Fibroblast of lung (primary cell): ENCODE measurements at regions not wholly inside any gene's neighbourhood (a gene's known extent, or its start where the extent isn't known, plus 50 kb on each side); places are given as distances from the start of the nearest gene placed in this dataset.

Experiments
- DNase-seq, 2 donors: peaks; one replicate each; pipeline versions ENCODE4 v3.0.0 to v3.0.0-alpha.2; 2010; ENCODE audit warnings: low read depth in 2 of 2
- H2AFZ ChIP-seq: 2 replicates; pipeline ENCODE4 v1.5.1; 2012; ENCODE audit warnings: low read length, control low read depth, inconsistent platforms
- H3K27ac ChIP-seq: 2 replicates; pipeline ENCODE4 v1.5.1; 2011; ENCODE audit warnings: low read length, control low read depth; ENCODE audit not compliant: insufficient read depth
- H3K27me3 ChIP-seq: 2 replicates; pipeline ENCODE4 v1.5.1; 2011; ENCODE audit warnings: mild to moderate bottlenecking, low read length; ENCODE audit not compliant: control insufficient read depth, insufficient read depth
- H3K36me3 ChIP-seq: 2 replicates; pipeline ENCODE4 v1.5.1; 2011; ENCODE audit warnings: low read length; ENCODE audit not compliant: control insufficient read depth, insufficient read depth
- H3K4me1 ChIP-seq: 2 replicates; pipeline ENCODE4 v1.5.1; 2011; ENCODE audit warnings: low read length; ENCODE audit not compliant: control insufficient read depth, insufficient read depth; ENCODE audit errors: extremely low read depth
- H3K4me2 ChIP-seq: 2 replicates; pipeline ENCODE4 v1.5.1; 2011; ENCODE audit warnings: low read length, control low read depth; ENCODE audit not compliant: insufficient read depth; ENCODE audit errors: extremely low read depth
- H3K4me3 ChIP-seq, 4 experiments: fragments of 200-600 bp in 1 of 4; sonication (generic) in 1 of 4; replicated peaks in 1 of 4; 2 replicates each; pipeline ENCODE4 v1.5.1; 2011 to 2016; ENCODE audit warnings: low read length in 4 of 4, low read depth in 3 of 4, mild to moderate bottlenecking in 3 of 4, control low read depth in 2 of 4, inconsistent platforms in 1 of 4, mixed read lengths in 1 of 4; ENCODE audit not compliant: insufficient read depth in 1 of 4; ENCODE audit errors: control extremely low read depth in 1 of 4
- H3K79me2 ChIP-seq: 2 replicates; pipeline ENCODE4 v1.5.1; 2012; ENCODE audit warnings: mild to moderate bottlenecking, low read length, inconsistent platforms; ENCODE audit not compliant: control insufficient read depth, insufficient read depth
- H3K9ac ChIP-seq: 2 replicates; pipeline ENCODE4 v1.5.1; 2011; ENCODE audit warnings: mild to moderate bottlenecking, low read length, control low read depth; ENCODE audit not compliant: insufficient read depth
- H3K9me3 ChIP-seq: 2 replicates; pipeline ENCODE4 v1.5.1; 2012; ENCODE audit warnings: low read depth, low read length; ENCODE audit not compliant: control insufficient read depth, insufficient read depth
- H4K20me1 ChIP-seq: 2 replicates; pipeline ENCODE4 v1.5.1; 2011; ENCODE audit warnings: low read length; ENCODE audit not compliant: control insufficient read depth, insufficient read depth; ENCODE audit errors: extremely low read depth
- EZH2 ChIP-seq: IDR thresholded peaks from 2 replicates; pipeline ENCODE4 v1.5.1; 2012; ENCODE audit warnings: low read length, control low read depth, mild to moderate bottlenecking; ENCODE audit errors: missing control alignments
- TF ChIP-seq, protein P1 (sequence below), 2 donors: IDR thresholded peaks in 1 of 2; conservative IDR thresholded peaks in 1 of 2; 1 replicate in 1 of 2; 2 replicates in 1 of 2; pipeline ENCODE4 v1.5.1; 2011 to 2012; ENCODE audit warnings: low read length in 2 of 2, control low read depth in 1 of 2, inconsistent platforms in 1 of 2, low read depth in 1 of 2, mild to moderate bottlenecking in 1 of 2

DNA sequence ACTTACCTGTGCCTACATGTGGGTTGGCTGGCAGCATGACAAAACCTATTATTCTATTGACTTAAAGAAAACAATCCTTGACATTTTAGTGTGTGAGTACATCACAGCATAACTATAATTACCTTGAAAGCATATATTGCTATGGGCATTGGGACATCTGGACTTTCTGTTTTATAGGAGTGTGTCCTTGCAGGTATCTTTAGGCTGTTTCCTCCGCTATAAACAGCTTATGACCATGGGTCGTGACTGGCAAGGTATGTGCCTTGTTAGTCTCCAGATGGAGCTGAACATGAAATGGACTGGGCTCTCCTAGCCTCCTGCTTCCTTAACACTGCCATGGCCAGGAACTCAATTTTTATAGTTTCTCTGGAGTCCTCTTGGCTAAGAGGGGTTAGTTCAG is 317.4 kb upstream of the COBL start:
- Histone ChIP-seq H3K79me2 (no peaks in the 10 kb centered on the region), H3K9ac (no peak overlapping the region), H3K27me3 (no peaks in the 10 kb centered on the region), H3K4me2 (no peak overlapping the region), H3K27ac (no peak overlapping the region), H3K9me3 (no peaks in the 10 kb centered on the region), H3K4me1 (no peaks in the 10 kb centered on the region), H3K4me3 (no peak overlapping the region), H3K36me3 (no peaks in the 10 kb centered on the region), H2AFZ (no peak overlapping the region), H4K20me1 (no peaks in the 10 kb centered on the region)
- no peak for DNase-seq
- TF ChIP-seq EZH2: no peak
- TF ChIP-seq, protein P1, sequence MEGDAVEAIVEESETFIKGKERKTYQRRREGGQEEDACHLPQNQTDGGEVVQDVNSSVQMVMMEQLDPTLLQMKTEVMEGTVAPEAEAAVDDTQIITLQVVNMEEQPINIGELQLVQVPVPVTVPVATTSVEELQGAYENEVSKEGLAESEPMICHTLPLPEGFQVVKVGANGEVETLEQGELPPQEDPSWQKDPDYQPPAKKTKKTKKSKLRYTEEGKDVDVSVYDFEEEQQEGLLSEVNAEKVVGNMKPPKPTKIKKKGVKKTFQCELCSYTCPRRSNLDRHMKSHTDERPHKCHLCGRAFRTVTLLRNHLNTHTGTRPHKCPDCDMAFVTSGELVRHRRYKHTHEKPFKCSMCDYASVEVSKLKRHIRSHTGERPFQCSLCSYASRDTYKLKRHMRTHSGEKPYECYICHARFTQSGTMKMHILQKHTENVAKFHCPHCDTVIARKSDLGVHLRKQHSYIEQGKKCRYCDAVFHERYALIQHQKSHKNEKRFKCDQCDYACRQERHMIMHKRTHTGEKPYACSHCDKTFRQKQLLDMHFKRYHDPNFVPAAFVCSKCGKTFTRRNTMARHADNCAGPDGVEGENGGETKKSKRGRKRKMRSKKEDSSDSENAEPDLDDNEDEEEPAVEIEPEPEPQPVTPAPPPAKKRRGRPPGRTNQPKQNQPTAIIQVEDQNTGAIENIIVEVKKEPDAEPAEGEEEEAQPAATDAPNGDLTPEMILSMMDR (conservative IDR thresholded peaks at IDR 0.05 in 1 of 2, IDR thresholded peaks at IDR 0.05 in 1 of 2; ENCODE audit: low read depth in 1 of 2, low read length in 2 of 2): no peak

DNA sequence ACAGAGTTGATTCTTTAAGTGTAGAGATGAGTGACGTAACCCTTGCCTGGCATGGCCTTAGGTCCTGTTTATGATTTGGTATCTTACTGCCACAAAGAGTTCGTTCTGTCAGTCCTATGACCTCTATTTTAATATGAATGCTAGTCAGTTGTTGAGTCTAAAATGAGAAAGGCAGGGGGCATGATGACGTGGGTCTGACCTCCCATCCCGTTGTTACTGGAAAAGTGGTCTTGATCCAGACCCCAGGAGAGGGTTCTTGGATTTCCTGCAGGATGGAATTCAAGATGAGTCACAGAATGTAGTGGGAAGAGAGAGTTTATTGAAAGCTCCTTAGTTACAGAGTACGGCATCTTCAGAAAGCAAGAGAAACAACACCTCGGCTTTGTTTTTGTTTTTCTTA is 317.0 kb upstream of the COBL start:
- H2AFZ ChIP-seq: no peak overlapping the region
- no peaks in the 10 kb centered on the region for H3K79me2 ChIP-seq
- no peaks in the 10 kb centered on the region for H4K20me1 ChIP-seq
- no peaks in the 10 kb centered on the region for H3K9me3 ChIP-seq
- peak in 1 of 2 donors; percentile 31 for DNase-seq
- no peaks in the 10 kb centered on the region for H3K4me1 ChIP-seq
- H3K4me3 ChIP-seq: no peak overlapping the region
- no peaks in the 10 kb centered on the region for H3K27me3 ChIP-seq
- no peaks in the 10 kb centered on the region for H3K36me3 ChIP-seq
- no peak for TF ChIP-seq EZH2
- no peak overlapping the region for H3K4me2 ChIP-seq
- no peak overlapping the region for H3K9ac ChIP-seq
- no peak overlapping the region for H3K27ac ChIP-seq

DNA sequence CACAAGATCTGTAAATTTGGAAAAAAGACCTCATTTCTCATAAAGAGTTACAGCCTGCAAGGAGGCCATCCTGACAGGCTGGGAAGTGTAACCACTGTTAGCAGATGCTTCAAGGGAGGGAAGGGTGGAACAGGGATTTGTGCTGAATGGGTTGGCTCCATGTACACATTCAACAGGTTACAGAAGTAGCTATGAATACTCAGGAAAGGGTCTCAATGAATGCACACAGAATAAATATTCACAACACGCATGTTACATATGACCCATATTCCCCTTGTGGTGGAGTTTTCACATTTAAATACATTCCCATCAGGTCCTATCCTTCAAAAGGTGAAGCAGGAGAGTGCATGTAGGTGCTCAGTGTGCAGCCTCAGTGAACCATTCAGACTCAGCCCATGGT is 316.4 kb upstream of the COBL start:
- H3K9ac ChIP-seq: no peak overlapping the region
- H3K4me2 ChIP-seq: no peak overlapping the region
- no peak for TF ChIP-seq EZH2
- TF ChIP-seq, protein P1 (conservative IDR thresholded peaks at IDR 0.05 in 1 of 2, IDR thresholded peaks at IDR 0.05 in 1 of 2; ENCODE audit: low read depth in 1 of 2, low read length in 2 of 2): no peak

DNA sequence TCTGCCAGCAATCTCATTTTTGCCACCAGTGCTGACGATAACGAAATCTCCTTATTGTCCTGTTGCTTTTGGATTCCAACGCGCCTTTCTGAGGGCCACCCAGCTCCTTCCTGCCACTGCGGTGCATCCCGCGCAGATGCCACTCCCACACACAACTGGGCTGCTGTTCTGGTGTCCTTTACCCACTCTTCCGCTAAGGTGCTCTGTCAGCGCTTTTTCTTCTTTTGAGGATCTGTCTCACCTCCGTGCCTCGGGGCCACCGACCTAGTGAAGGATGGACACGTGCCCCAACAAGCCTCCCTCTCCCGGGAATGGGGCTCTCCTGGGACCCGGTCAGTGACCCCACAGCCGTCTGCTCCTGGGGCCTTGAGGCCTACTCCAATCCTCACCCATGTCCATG is 314.3 kb upstream of the COBL start:
- no peak overlapping the region for H2AFZ ChIP-seq
- H3K4me2 ChIP-seq: no peak overlapping the region
- no peak for DNase-seq
- H3K79me2 ChIP-seq: no peaks in the 10 kb centered on the region
- H3K4me1 ChIP-seq: no peaks in the 10 kb centered on the region
- no peaks in the 10 kb centered on the region for H3K27me3 ChIP-seq
- no peak overlapping the region for H3K27ac ChIP-seq
- TF ChIP-seq EZH2: no peak
- TF ChIP-seq, protein P1 (conservative IDR thresholded peaks at IDR 0.05 in 1 of 2, IDR thresholded peaks at IDR 0.05 in 1 of 2; ENCODE audit: low read depth in 1 of 2, low read length in 2 of 2): no peak
- no peaks in the 10 kb centered on the region for H3K36me3 ChIP-seq
- H3K4me3 ChIP-seq: no peak overlapping the region
- no peaks in the 10 kb centered on the region for H4K20me1 ChIP-seq
- H3K9me3 ChIP-seq: no peaks in the 10 kb centered on the region
- H3K9ac ChIP-seq: no peak overlapping the region

More for the DNA sequence above, 316.4 kb upstream of the COBL start:
- Histone ChIP-seq H3K79me2 (no peaks in the 10 kb centered on the region), H3K9me3 (no peaks in the 10 kb centered on the region), H3K4me1 (no peaks in the 10 kb centered on the region), H3K27ac (no peak overlapping the region), H3K36me3 (no peaks in the 10 kb centered on the region), H3K27me3 (no peaks in the 10 kb centered on the region), H3K4me3 (no peak overlapping the region), H4K20me1 (no peaks in the 10 kb centered on the region), H2AFZ (no peak overlapping the region)
- no peak for DNase-seq
